ENCODE measurements at regions not wholly inside any gene's neighbourhood (a gene's known extent, or its start where the extent isn't known, plus 50 kb on each side); places are given as distances from the start of the nearest gene placed in this dataset.

DNA sequence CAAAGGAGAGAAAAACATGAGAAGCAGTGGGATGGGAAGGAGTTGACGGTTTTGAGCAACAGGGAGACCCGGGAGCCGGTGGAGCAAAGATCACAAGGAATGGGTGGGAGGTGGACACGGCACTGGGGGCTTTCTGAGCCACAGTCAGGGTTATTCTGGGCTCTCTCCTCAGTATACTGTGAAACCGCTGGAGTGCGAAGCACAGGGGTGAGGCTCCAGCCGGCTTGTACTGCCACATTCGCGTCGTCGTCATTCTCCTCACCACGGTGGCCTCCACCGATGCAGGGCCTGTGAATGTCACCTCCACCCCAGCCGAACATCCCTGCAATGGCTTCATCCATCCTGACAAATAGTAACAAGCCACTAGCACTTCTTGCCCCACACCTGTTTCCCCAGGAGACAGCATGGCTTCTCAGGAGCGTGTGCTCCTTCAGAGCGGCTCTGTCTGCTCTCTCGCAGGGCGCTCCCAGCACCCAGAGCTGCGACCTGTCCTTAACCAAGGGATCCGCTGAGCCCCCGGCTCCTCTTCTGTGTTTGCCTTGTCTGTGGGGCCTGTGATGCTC, 1165.3 kb downstream of the TBC1D22A start:
- no peak for DNase-seq (ENCODE audit: low read depth)

- DNase-seq (ENCODE audit: low read depth) = no peak
Observed at GRCh38 chr22:47923011-47923427, 1160.6 kb downstream of the TBC1D22A start.

GRCh38 chr22:47921906-47922305, 1159.5 kb downstream of the TBC1D22A start:
- DNase-seq (ENCODE audit: low read depth) = no peak

GRCh38 chr22:47920380-47920959, 1158.0 kb downstream of the TBC1D22A start:
- no peak for DNase-seq (ENCODE audit: low read depth)

DNA sequence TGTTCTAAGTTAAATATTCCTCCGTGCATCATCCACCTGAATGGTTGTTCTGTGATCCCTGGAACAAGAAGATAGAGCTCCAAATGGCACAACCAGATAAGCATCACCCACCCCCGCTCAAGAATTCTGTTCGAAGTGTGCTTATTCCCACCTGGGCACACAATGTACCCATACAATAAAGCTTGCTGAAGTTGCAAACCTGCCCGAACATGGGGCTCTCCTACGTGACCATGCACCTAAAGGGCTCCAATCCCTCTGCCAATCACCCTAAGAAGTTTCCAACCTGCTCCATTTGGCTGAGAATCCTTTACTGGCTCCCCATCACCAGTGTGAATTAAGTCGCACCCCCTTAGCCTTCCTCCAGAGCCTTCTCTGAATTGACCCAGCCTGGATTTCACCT, 1157.4 kb downstream of the TBC1D22A start:
- DNase-seq (ENCODE audit: low read depth) = no peak

- no peak for DNase-seq (ENCODE audit: low read depth)
Observed at GRCh38 chr22:47919001-47919441, 1156.6 kb downstream of the TBC1D22A start.

DNA sequence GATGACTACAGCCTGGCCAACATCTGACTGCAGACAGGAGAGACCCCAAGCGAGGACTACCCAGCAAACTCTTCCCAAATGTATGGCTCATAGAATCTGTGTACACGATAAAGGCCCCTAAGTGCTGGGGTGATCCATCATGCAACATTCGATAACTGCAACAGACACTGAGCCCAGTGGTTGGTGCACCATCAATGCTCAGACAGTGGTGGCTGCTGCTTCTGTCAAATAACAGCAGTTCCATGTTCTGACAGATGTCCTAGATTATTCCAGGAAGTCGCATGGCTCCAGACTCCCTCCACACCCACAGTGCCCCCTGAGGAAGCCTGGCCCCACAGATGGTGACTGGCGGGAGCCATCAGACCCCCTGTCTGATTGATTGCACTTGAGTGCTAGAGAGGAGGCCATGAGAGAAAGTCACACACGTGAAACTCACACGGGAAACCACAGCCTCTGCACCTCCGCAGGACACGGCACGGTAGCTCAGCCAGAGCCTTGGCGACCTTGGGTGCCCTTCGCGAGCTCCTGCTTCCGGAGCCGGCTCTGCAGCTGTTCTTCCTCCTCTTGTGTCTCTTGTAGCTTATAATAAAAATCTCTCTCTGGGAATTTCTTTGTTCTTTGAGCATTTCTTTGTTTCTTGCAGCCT, 1155.9 kb downstream of the TBC1D22A start:
- DNase-seq (ENCODE audit: low read depth) = no peak

DNA sequence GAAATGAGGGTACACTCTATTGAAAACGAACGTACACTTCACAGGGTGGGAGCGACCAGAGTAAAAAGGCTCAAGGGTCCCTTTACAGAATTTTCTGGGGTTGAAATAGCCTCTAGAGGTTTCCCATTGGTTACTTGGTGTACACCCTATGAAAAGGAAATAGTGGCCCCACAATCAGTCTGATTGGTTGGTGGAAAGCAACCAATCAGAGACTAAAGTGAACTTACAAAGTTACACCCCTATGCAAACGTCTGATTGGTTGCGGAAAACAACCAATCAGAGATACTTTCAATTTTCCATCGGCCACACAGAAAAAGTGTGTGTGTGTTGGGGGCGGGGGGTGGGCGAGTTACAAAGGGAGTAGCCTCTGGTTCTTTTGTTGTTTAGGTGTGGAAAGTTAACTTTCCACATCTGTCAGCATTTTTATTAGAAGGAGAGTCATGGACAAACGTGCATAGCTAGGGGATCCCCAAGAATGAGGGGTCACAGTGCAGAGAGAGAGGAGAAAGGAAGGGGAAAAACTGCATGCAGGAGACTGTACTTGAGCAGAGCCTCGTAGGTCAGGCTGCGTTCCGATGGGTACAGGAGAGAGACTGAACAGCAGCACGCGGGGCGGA, 1152.1 kb downstream of the TBC1D22A start:
- no peak for DNase-seq (ENCODE audit: low read depth)

DNA sequence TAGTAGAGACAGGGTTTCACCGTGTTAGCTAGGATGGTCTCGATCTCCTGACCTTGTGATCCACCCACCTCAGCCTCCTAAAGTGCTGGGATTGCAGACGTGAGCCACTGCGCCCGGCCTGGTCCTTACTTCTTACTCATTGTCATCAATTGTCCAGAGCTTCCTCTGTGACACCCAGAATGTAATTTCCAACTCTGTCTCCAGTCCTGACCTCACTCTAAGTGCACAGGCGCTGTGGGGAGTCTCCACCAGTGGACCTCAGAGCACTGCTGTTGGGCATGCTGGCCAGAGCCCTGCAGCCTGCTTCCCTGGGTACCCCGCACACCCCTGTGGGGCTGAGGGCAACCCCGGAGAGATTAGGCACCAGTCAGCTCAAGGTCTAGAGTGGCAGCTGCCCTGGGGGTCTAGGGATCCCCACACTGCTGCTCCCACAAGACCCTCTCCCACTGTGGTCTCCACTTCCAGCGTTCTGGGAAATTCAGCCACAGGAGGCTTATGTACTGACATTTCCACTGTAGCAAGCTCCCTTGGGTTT, 1140.3 kb downstream of the TBC1D22A start:
- DNase-seq (ENCODE audit: low read depth) = no peak

- DNase-seq (ENCODE audit: low read depth) = no peak
Observed at GRCh38 chr22:47901911-47902310, 1139.5 kb downstream of the TBC1D22A start.

- DNase-seq (ENCODE audit: low read depth) = no peak
Observed at GRCh38 chr22:47899894-47900293, 1137.4 kb downstream of the TBC1D22A start.

GRCh38 chr22:47898946-47899345, 1136.5 kb downstream of the TBC1D22A start:
- DNase-seq (ENCODE audit: low read depth) = no peak

GRCh38 chr22:47891609-47892008, 1129.2 kb downstream of the TBC1D22A start:
- DNase-seq (ENCODE audit: low read depth) = no peak

DNA sequence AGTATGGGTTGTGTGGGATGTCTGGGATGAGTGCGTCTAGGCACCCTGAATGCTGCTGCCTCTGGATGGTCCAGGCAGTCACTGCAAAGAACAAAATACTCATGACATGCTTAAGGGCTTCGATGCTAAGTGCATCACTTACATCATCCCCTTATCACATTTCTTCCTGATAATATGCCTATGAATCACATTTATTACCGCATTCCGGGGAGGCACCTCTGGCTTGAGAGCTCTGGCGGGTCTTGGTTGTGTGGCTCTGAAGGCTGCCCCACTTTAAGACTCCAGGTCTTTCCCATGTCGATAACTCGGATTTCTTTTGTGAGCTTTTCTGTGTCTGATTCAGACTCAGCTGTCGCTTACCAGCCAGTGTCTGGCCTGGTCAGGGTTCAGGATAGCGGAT, 1126.4 kb downstream of the TBC1D22A start:
- DNase-seq (ENCODE audit: low read depth) = no peak

DNA sequence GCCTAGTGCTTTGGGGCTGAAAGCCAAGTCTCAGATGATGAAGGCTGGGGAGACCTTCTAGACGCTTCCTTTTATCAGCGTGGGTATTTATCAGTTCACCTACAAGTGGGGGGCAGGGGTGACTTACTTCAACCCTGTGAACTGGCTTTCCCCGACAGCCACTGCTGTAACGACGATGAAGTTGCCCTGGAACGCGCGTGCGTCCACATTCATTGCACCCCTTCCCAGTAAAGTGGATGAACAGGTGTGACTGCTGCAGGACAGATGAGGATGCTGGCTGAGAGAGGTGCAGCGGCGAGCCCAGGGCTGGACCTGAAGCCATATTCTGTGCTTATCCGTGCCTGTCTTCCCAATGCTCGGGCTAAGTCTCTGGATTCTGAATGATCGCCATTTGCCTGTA, 1122.3 kb downstream of the TBC1D22A start:
- no peak for DNase-seq (ENCODE audit: low read depth)

GRCh38 chr22:47884200-47884599, 1121.8 kb downstream of the TBC1D22A start:
- no peak for DNase-seq (ENCODE audit: low read depth)

DNA sequence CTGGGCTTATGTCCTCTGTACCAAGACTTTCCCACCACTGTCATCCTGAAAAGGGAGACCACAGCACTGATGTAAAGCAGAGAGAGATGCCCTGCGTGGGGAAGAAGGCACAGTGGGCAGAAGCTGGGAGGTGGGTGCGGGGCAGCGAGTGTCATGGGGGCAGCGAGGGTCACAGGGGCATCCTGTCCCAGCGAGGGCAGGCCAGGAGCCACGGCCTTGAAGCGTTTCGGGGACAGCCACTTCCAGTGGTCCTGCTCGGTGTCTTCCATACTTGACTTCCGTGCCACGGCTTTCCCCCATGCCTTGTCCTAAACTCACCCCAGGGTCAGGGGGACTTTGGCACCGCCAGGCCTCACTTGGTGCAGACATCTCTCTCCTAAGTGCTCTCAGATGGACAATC, 1121.3 kb downstream of the TBC1D22A start:
- no peak for DNase-seq (ENCODE audit: low read depth)

- DNase-seq (ENCODE audit: low read depth) = no peak
Observed at GRCh38 chr22:47879346-47879745, 1116.9 kb downstream of the TBC1D22A start.

- no peak for DNase-seq (ENCODE audit: low read depth)
Observed at GRCh38 chr22:47878460-47878859, 1116.0 kb downstream of the TBC1D22A start.

- no peak for DNase-seq (ENCODE audit: low read depth)
Observed at GRCh38 chr22:47872761-47873535, 1110.5 kb downstream of the TBC1D22A start.

- DNase-seq (ENCODE audit: low read depth) = no peak
Observed at GRCh38 chr22:47865626-47866025, 1103.2 kb downstream of the TBC1D22A start.

GRCh38 chr22:47862394-47862793, 1099.9 kb downstream of the TBC1D22A start:
- DNase-seq (ENCODE audit: low read depth) = no peak

Data from GM04503 (cell line).